Mucosa of descending colon (tissue), 3 donors: ENCODE measurements at regions not wholly inside any gene's neighbourhood (a gene's known extent, or its start where the extent isn't known, plus 50 kb on each side); places are given as distances from the start of the nearest gene placed in this dataset.

Experiments used
- ATAC-seq: fragments of 200-7000 bp; cut with Tn5 transposase; one replicate; pipeline ENCODE4 v1.9.1; 2020; ENCODE audit warnings: mild to moderate bottlenecking, moderate library complexity
- DNase-seq, 3 donors: peaks; one replicate each; pipeline ENCODE4 v3.0.0-alpha.2; 2020
- H3K36me3 ChIP-seq: fragments of 200-600 bp; one replicate; pipeline ENCODE4 v1.8.0; 2021; ENCODE audit warnings: low read depth, mild to moderate bottlenecking
- H3K4me1 ChIP-seq: fragments of 200-600 bp; one replicate; pipeline ENCODE4 v1.8.0; 2021; ENCODE audit warnings: low read depth, mild to moderate bottlenecking
- H3K4me3 ChIP-seq: fragments of 200-600 bp; one replicate; pipeline ENCODE4 v1.8.0; 2021; ENCODE audit warnings: mild to moderate bottlenecking
- H3K9me3 ChIP-seq: fragments of 200-600 bp; one replicate; pipeline ENCODE4 v1.8.0; 2021; ENCODE audit warnings: mild to moderate bottlenecking
- intact Hi-C, 2 donors: fragments of 100-400 bp; cut with DNase I in 1 of 2; cut with micrococcal nuclease in 1 of 2; formaldehyde crosslinking; loops; one replicate each; pipeline versions ENCODE4 v1.11.0 to v1.11.1; 2022; cut with DNase I, micrococcal nuclease
- TF ChIP-seq, protein P1 (sequence below): fragments of 200-600 bp; IDR thresholded peaks from one replicate; pipeline ENCODE4 v1.8.0; 2022; ENCODE audit warnings: antibody characterized with exemption, mild to moderate bottlenecking
- donor health status: DM: no; HTN: no; CAD: no; lungs with moderate emphysema.
- donor health status: DM: no; HTN: no; CAD: no.
- donor health status: DM: no; HTN: yes; CAD: no.

DNA sequence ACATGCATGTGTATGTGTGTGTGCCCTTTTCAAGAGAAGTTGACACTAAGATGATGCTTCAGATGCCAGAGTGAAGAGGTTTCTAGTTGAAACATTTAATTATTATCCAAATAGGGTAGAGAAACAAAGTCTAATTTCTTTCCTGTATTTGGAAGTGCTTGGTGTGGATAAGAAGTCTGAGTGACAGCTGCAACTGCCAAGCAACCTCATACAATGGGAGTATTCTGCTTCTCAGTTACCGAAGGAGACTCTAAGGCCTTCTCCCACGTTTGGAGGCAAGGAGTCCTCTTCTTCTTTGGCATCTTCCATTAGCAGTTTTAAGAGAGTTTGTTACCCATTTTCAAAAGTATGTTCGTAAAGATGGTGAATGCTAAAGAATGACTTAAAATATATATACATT, 82.4 kb downstream of the HDGFL1 start:
- no peaks in the 10 kb centered on the region for H3K36me3 ChIP-seq
- TF ChIP-seq, protein P1, sequence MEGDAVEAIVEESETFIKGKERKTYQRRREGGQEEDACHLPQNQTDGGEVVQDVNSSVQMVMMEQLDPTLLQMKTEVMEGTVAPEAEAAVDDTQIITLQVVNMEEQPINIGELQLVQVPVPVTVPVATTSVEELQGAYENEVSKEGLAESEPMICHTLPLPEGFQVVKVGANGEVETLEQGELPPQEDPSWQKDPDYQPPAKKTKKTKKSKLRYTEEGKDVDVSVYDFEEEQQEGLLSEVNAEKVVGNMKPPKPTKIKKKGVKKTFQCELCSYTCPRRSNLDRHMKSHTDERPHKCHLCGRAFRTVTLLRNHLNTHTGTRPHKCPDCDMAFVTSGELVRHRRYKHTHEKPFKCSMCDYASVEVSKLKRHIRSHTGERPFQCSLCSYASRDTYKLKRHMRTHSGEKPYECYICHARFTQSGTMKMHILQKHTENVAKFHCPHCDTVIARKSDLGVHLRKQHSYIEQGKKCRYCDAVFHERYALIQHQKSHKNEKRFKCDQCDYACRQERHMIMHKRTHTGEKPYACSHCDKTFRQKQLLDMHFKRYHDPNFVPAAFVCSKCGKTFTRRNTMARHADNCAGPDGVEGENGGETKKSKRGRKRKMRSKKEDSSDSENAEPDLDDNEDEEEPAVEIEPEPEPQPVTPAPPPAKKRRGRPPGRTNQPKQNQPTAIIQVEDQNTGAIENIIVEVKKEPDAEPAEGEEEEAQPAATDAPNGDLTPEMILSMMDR, result no peak
- no peak for DNase-seq
- no peaks in the 10 kb centered on the region for H3K4me1 ChIP-seq
- no peak for ATAC-seq
- no peaks in the 10 kb centered on the region for H3K9me3 ChIP-seq
- H3K4me3 ChIP-seq, result no peak overlapping the region
- intact Hi-C loops, result no loop called here

DNA sequence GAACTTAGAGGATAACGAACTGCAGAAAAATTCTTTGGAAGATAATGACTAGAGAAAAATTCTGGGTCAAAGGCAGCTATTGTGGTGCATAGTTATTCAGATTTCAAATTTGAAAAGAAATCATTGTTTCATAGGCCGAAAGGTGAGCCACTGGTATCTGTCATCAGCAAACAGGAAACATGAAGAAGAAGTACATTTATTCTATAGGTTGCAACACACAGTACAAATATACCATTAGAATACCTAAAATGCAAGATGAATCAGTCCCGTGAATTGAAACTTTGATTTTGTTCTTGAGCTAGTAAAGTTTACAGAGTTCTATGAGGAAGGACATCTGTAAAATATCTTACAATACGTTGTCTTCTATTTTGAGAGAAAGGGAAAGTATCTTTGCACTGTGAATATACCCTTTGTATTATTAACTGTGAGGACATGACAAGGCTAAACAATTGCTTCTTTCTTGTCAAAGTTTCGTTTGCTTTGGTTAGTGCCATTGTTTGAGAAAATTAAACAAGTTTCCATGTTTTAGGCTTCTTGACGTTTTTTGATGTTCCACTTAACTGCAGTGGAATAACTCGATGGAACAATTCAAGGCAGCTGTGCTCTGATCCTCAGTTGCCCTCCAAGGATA, 84.7 kb downstream of the HDGFL1 start:
- no peak for ATAC-seq
- intact Hi-C loops, result no loop called here
- no peak for DNase-seq
- TF ChIP-seq, protein P1, result no peak
- no peaks in the 10 kb centered on the region for H3K36me3 ChIP-seq
- no peak overlapping the region for H3K4me3 ChIP-seq
- H3K4me1 ChIP-seq, result no peaks in the 10 kb centered on the region
- H3K9me3 ChIP-seq, result no peaks in the 10 kb centered on the region

- ATAC-seq (peak; percentile 72), DNase-seq (no peak)
- TF ChIP-seq, protein P1, result no peak
- Histone ChIP-seq H3K4me1 (no peaks in the 10 kb centered on the region), H3K4me3 (no peak overlapping the region), H3K9me3 (no peaks in the 10 kb centered on the region), H3K36me3 (no peaks in the 10 kb centered on the region)
- intact Hi-C loops, result no loop called here
Observed at GRCh38 chr6:22656706-22657351, 87.5 kb downstream of the HDGFL1 start.

DNA sequence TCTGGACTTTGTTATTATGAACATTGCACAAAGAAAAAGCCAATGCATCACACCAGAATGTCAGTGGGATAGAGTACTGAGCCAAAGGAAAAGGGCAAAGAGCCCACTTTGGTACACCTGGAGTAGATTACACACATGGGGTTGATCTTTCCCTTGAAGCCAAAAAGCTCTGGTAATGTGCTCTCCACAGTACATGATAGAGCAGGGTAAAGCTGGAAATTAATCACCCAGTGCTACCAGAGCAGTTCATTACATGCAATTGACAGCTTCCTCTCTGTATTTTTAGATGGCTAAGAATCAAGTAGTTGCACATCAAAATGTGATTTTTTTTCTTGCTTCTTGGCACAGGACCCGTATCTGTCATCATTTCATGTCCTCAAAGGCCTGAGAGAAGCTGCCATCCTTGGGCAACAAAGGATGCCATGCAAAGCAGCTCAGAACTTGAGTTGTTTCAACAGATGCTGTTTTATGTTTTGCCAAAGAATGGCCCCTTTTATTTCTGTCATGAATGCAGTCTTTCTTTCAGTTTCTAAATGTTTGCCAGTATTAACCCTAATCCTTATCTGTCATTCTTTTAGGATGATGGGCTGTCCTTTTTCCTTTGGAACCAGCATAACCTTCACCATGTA, 88.1 kb downstream of the HDGFL1 start:
- TF ChIP-seq, protein P1, result no peak
- intact Hi-C loops, result no loop called here
- DNase-seq (no peak), ATAC-seq (no peak)
- H3K36me3 ChIP-seq, result no peaks in the 10 kb centered on the region
- H3K4me1 ChIP-seq, result no peaks in the 10 kb centered on the region
- no peaks in the 10 kb centered on the region for H3K9me3 ChIP-seq
- H3K4me3 ChIP-seq, result no peak overlapping the region

DNA sequence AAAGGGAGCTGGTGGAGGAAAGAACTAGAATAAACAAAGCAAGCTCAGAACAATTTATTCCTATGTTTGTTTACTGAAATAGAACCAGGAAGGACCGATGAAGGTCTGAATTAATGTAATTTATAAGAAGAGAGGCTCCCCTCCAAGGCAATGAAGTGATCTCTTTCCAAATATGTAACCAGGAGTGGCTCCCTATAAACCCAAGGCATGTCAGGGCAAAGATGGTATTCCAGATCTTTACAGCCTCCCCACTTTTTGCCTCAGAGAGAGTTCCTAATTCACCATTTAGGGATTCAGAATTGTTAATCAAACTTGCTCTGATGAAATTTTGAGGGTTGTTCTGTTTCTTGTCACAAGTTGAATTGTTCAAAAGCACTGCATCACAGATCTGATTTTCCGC, 88.8 kb downstream of the HDGFL1 start:
- no peak for DNase-seq
- intact Hi-C loops, result no loop called here
- TF ChIP-seq, protein P1, result no peak
- Histone ChIP-seq H3K4me3 (no peak overlapping the region), H3K36me3 (no peaks in the 10 kb centered on the region), H3K4me1 (no peaks in the 10 kb centered on the region), H3K9me3 (no peaks in the 10 kb centered on the region)
- ATAC-seq, result no peak
